GM20000 (cell line): ENCODE measurements at regions not wholly inside any gene's neighbourhood (a gene's known extent, or its start where the extent isn't known, plus 50 kb on each side); places are given as distances from the start of the nearest gene placed in this dataset.

Experiments used
- DNase-seq: peaks from one replicate; pipeline ENCODE4 v3.0.0; 2012; ENCODE audit warnings: low spot score
- CTCF ChIP-seq: IDR thresholded peaks from 2 replicates; pipeline ENCODE4 v1.5.1; 2012; ENCODE audit warnings: mild to moderate bottlenecking, control low read depth; ENCODE audit errors: extremely low read depth, missing control alignments

- DNase-seq = no peak
Observed at GRCh38 chr9:7601739-7602138, 197.8 kb downstream of the DMAC1 start.

GRCh38 chr9:7597716-7598115 lies 201.9 kb downstream of the DMAC1 start:
- no peak for TF ChIP-seq CTCF
- DNase-seq = no peak

More at GRCh38 chr9:7601739-7602138, 197.8 kb downstream of the DMAC1 start:
- TF ChIP-seq CTCF = no peak

DNA sequence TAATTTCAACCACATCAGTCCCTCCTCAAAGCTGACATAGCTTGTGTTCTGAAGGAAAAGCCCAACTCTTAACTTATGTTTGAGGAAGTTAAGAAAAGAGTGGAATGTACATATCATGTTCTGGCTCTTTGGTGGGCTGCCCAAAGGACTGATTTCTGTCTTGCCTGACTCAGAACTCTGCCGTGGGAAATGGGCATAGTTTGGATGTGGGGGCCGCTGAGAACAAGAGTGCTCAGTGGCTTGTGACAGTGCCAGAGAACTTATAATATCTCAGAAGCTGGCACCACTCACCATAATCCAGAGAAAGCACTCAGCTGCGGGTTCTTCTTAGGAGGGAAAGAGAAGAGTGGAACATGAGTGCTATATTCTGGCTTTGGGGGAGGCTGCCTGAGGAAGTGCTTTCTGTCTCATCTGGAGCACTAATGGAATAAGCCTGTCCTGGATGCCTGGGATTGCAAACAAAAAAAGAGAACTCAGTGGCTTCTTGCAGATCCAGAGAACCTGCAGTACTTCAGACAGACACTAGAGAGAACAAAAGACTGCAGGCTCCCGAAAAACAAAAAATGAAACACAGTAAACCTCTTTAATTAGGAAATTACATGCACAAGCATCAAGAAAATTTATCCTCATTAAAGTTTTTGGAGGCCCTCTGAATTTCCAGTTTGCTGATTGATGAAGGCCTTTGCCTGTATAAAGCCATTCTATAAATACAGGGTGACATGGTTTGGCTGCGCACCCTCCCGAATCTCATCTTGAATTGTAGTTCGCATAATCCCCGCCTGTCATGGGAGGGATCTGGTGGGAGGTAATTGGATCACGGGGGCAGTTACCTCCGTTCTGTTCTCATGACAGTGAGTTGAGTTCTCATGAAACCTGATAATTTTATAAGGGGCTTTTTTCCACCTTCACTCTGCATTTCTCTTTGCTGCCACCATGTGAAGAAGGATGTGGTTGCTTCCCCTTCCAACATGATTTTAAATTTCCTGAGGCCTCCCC lies 207.0 kb downstream of the DMAC1 start:
- DNase-seq = no peak
- no peak for TF ChIP-seq CTCF

DNA sequence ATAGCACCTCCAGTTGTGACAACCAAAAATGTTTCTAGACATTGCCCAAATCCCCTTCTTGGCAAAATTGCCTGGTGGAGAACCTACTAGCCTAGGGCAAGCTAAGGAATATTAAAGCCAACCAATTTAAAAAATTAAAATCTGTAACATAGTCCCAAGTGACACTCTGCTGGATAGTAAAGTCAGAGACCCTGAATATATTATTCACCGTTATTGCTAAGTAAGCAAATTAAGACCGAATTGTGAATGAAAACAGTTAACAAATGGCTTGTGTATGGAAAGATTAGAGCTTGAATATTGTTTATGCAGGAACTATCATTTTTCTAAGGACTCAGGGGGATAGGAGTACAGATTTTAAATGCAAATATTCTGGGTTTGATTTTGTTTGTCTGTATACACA lies 208.1 kb downstream of the DMAC1 start:
- no peak for TF ChIP-seq CTCF
- no peak for DNase-seq

- TF ChIP-seq CTCF = no peak
- DNase-seq = no peak
Observed at GRCh38 chr9:7580568-7580967, 219.0 kb downstream of the DMAC1 start.

DNA sequence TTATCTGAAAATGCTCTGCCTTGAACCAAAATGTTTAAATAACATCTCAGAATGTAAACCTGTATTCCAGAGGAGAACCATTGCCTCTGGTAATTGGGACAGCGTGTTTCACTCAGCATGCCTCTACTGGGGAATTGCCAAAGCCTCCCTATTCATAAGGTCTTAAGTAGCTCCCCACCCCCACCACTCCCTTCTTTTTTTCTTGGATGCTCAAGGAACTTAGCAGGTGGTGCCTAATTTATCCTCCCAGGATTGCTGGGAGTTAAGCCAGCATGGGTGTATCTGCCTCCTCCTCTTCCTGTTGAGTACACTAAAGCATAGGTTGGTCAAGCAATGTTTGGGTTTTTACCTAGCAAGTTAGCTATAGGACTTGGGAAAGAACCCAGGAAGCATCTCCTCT lies 220.2 kb downstream of the DMAC1 start:
- no peak for DNase-seq

DNA sequence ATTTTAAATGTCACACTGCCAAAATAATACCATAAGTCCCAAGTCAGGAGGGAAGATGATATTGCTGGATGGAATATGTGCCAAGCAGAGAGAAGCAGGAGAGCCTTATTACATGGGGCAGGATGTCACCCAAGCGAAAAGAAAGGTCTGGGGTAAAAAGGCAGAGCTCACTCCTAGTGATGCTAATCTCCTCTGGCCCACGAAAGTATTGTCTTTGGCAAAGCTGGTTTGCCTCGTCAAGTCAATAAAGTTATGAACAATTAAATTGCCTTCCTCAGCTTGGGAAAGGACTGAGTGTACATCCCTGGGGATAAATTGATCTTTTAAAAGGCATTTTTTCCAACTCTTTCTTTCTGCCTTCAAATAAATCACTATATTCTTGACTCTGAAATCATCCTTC lies 220.6 kb downstream of the DMAC1 start:
- DNase-seq = no peak
- no peak for TF ChIP-seq CTCF

More for the DNA sequence above, 220.2 kb downstream of the DMAC1 start:
- TF ChIP-seq CTCF = no peak
